Left lung (tissue), 4 donors: ENCODE measurements at regions not wholly inside any gene's neighbourhood (a gene's known extent, or its start where the extent isn't known, plus 50 kb on each side); places are given as distances from the start of the nearest gene placed in this dataset.
A peak's percentile ranks its signal among the peaks of the same experiment; 100 is the strongest.

Source experiments
- ATAC-seq: fragments of 200-7000 bp; cut with Tn5 transposase; one replicate; pipeline ENCODE4 v1.9.1; 2020; ENCODE audit warnings: moderate library complexity
- DNase-seq, 4 donors: peaks; one replicate each; pipeline ENCODE4 v3.0.0-alpha.2; 2013 to 2020
- H3K27ac ChIP-seq, 2 donors: fragments of 200-600 bp; sonication (generic) in 1 of 2; one replicate each; pipeline versions ENCODE4 v1.5.0 to v1.8.0; 2020 to 2021
- H3K27me3 ChIP-seq, 2 donors: fragments of 200-600 bp; sonication (generic) in 1 of 2; one replicate each; pipeline versions ENCODE4 v1.5.0 to v1.8.0; 2020 to 2021
- H3K36me3 ChIP-seq, 2 donors: fragments of 200-600 bp; sonication (generic) in 1 of 2; one replicate each; pipeline versions ENCODE4 v1.5.0 to v1.8.0; 2020 to 2021
- H3K4me1 ChIP-seq, 2 donors: fragments of 200-600 bp; one replicate each; pipeline ENCODE4 v1.8.0; 2021
- H3K4me3 ChIP-seq, 2 donors: fragments of 200-600 bp; sonication (generic) in 1 of 2; one replicate each; pipeline versions ENCODE4 v1.5.0 to v1.8.0; 2020 to 2021; ENCODE audit warnings: mild to moderate bottlenecking in 1 of 2
- H3K9me3 ChIP-seq, 2 donors: fragments of 200-600 bp; sonication (generic) in 1 of 2; one replicate each; pipeline versions ENCODE4 v1.5.0 to v1.8.0; 2020 to 2021
- intact Hi-C, 2 donors: fragments of 100-400 bp; cut with DNase I; formaldehyde crosslinking; loops; one replicate each; pipeline versions ENCODE4 v1.11.2 to v1.14.2; 2022
- TF ChIP-seq, protein P1 (sequence below), 2 donors: fragments of 200-600 bp; sonication (generic) in 1 of 2; IDR thresholded peaks; one replicate each; pipeline versions ENCODE4 v1.5.0 to v1.8.0; 2021; ENCODE audit warnings: antibody characterized with exemption in 2 of 2
- donor health status: DM: no; HTN: yes; CAD: no.
- donor health status: DM: no; HTN: no; CAD: no.

DNA sequence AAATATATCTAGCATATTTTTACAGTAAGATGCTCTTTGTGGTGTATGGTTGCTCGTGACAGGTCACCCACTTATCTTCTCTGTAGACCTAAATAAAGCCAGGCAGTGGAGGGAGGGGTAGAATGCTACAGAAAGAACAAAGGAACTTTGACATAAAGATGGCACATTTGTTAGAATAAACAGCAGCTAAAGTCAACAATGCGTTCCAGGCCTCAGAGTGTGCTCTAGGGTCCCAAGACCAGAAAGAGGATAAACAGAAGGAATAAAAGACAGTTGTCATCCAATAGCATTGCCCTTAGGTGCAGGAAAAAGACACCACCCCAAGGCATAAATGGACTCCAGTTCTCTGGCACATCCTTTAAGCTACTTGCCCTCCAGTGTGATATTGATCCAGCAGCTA lies 523.0 kb upstream of the CDH11 start:
- H3K9me3 ChIP-seq = no peaks in the 10 kb centered on the region
- intact Hi-C loops = no loop called here
- no peak overlapping the region for H3K4me3 ChIP-seq
- DNase-seq (no peak), ATAC-seq (no peak)
- no peaks in the 10 kb centered on the region for H3K27me3 ChIP-seq
- TF ChIP-seq, protein P1, sequence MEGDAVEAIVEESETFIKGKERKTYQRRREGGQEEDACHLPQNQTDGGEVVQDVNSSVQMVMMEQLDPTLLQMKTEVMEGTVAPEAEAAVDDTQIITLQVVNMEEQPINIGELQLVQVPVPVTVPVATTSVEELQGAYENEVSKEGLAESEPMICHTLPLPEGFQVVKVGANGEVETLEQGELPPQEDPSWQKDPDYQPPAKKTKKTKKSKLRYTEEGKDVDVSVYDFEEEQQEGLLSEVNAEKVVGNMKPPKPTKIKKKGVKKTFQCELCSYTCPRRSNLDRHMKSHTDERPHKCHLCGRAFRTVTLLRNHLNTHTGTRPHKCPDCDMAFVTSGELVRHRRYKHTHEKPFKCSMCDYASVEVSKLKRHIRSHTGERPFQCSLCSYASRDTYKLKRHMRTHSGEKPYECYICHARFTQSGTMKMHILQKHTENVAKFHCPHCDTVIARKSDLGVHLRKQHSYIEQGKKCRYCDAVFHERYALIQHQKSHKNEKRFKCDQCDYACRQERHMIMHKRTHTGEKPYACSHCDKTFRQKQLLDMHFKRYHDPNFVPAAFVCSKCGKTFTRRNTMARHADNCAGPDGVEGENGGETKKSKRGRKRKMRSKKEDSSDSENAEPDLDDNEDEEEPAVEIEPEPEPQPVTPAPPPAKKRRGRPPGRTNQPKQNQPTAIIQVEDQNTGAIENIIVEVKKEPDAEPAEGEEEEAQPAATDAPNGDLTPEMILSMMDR (IDR thresholded peaks at IDR 0.05) = no peak
- H3K4me1 ChIP-seq = no peaks in the 10 kb centered on the region
- H3K36me3 ChIP-seq = no peaks in the 10 kb centered on the region
- H3K27ac ChIP-seq = no peak overlapping the region

DNA sequence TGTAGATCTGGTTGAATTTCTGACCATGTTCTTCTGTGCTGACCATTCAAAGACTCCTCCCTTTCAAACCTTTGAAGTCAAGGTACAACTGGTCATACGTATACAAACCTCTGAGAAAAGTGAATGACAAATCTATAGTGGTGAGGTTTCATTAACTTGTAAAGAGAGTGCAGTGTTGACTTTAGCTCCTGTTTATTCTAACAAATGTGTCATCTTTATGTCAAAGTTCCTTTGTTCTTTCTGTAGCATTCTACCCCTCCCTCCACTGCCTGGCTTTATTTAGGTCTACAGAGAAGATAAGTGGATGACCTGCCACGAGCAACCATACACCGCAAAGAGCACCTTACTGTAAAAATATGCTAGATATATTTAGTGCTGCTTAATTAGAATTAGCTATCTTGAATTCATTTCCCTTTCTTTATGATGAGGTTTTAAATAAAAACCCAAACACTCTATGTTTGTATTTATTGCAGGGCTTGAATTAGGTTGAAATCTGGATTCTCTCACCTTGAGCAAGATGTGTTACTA lies 520.0 kb upstream of the CDH11 start:
- ATAC-seq = no peak
- TF ChIP-seq, protein P1 (IDR thresholded peaks at IDR 0.05) = no peak
- Histone ChIP-seq H3K36me3 (no peaks in the 10 kb centered on the region), H3K27me3 (no peaks in the 10 kb centered on the region), H3K9me3 (no peaks in the 10 kb centered on the region), H3K4me3 (no peak overlapping the region), H3K27ac (no peak overlapping the region), H3K4me1 (no peaks in the 10 kb centered on the region)
- intact Hi-C loops = no loop called here
- no peak for DNase-seq

DNA sequence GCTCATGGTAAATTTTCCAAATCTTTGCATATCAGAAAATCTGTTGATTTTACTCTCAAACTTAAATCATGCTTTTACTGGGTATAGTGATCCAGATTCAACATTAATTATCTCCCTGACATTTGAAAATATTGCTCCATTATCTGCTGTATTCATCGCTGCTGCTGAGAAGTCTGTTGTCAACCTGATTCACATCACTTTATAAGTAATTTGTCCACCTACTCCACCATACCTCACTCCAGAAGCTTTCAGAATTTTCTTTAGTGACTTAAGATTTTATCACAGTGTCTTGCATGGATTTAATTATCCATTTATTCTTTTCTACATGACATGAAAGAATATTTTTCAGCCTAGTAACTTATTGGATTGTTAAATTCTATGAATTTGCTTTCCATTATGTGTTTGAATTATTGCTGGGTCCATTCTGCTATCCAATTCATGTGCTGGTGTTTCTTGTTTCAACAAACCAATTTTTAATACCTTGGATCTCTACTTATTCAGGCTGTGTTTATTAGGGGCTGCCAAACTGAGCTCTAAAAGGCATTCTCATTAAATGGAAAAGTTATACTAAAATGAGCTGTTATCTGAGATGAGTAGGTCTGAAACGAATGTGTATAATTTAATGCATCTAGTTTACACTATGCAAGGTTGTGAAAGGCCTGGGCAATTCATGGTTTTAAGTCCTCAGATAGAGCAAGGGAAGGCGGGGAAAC lies 519.3 kb upstream of the CDH11 start:
- H3K36me3 ChIP-seq = no peaks in the 10 kb centered on the region
- intact Hi-C loops = no loop called here
- no peaks in the 10 kb centered on the region for H3K9me3 ChIP-seq
- no peak overlapping the region for H3K4me3 ChIP-seq
- TF ChIP-seq, protein P1 (IDR thresholded peaks at IDR 0.05) = no peak
- no peak for ATAC-seq
- H3K27me3 ChIP-seq = no peaks in the 10 kb centered on the region
- H3K4me1 ChIP-seq = no peaks in the 10 kb centered on the region
- peak in 1 of 4 donors; percentile 26 for DNase-seq
- H3K27ac ChIP-seq = no peak overlapping the region

DNA sequence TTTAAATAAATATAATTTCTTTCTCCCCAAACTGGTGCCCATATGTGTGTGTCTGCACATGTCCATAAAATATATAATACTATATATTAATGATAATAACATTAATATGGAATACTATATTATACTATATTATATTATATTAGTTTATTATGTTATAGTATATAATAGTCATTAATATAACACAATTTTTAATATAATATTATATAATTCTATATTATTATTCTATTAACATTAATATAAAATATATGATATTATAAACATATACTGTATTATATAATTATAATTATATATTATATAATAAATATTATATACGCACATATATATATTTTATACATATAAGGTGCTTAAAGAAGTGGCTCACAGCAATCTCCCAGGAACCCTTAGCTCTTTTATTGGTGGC lies 513.0 kb upstream of the CDH11 start:
- H3K9me3 ChIP-seq = no peaks in the 10 kb centered on the region
- no peak overlapping the region for H3K4me3 ChIP-seq
- H3K36me3 ChIP-seq = no peaks in the 10 kb centered on the region
- TF ChIP-seq, protein P1 (IDR thresholded peaks at IDR 0.05) = no peak
- intact Hi-C loops = no loop called here
- DNase-seq = no peak
- H3K27me3 ChIP-seq = no peaks in the 10 kb centered on the region
- no peak for ATAC-seq
- no peaks in the 10 kb centered on the region for H3K4me1 ChIP-seq
- no peak overlapping the region for H3K27ac ChIP-seq

DNA sequence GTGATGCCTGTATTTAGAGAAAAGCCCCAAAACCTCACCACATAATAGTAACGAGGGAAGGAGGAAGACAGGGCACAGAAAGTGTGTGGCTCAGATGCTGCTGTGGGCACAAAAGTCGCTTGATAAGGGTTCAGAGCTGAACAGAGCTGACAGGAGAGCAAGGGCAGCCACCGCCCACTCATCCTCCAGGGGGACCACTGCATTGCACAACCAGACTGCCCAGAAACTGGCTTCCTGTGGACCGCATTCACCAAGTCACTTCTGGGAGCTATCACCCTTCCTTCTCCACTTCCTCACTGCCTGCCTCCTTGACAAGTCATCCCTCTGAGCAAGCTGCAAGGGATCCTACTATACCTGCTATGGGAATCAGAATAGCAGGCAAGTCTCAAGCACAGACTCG lies 512.4 kb upstream of the CDH11 start:
- no peaks in the 10 kb centered on the region for H3K9me3 ChIP-seq
- no peaks in the 10 kb centered on the region for H3K4me1 ChIP-seq
- no peaks in the 10 kb centered on the region for H3K36me3 ChIP-seq
- H3K27me3 ChIP-seq = no peaks in the 10 kb centered on the region
- TF ChIP-seq, protein P1 (IDR thresholded peaks at IDR 0.05) = no peak
- DNase-seq (no peak), ATAC-seq (no peak)
- intact Hi-C loops = no loop called here
- no peak overlapping the region for H3K4me3 ChIP-seq
- H3K27ac ChIP-seq = no peak overlapping the region
